GM19240 (cell line): ENCODE measurements at regions not wholly inside any gene's neighbourhood (a gene's known extent, or its start where the extent isn't known, plus 50 kb on each side); places are given as distances from the start of the nearest gene placed in this dataset.
"Not testable (repeated sequence)": the region's sequence is repeated elsewhere in the genome, so short reads cannot be mapped to it uniquely, and the experiment has no call there.

Experiments used
- DNase-seq: peaks from one replicate; pipeline ENCODE4 v3.0.0; 2011; ENCODE audit warnings: low spot score; ENCODE audit not compliant: insufficient read length

- DNase-seq: no peak
These were observed 399.7 kb downstream of the CPS1 start for GRCh38 chr2:210956101-210956500.

GRCh38 chr2:210961249-210961648 is 404.9 kb downstream of the CPS1 start:
- DNase-seq: no peak

GRCh38 chr2:210963386-210963785 is 407.0 kb downstream of the CPS1 start:
- DNase-seq: no peak

- no peak for DNase-seq
These were observed 407.9 kb downstream of the CPS1 start for GRCh38 chr2:210964141-210964764.

- DNase-seq: no peak
These were observed 409.1 kb downstream of the CPS1 start for GRCh38 chr2:210965472-210965871.

GRCh38 chr2:210966330-210966729 is 409.9 kb downstream of the CPS1 start:
- no peak for DNase-seq

GRCh38 chr2:210971431-210971830 is 415.0 kb downstream of the CPS1 start:
- DNase-seq: no peak

- DNase-seq: not testable (repeated sequence)
These were observed 430.4 kb downstream of the CPS1 start for GRCh38 chr2:210986806-210987205.

GRCh38 chr2:210991107-210991506 is 434.7 kb downstream of the CPS1 start:
- no peak for DNase-seq

GRCh38 chr2:210994104-210994503 is 437.7 kb downstream of the CPS1 start:
- no peak for DNase-seq

GRCh38 chr2:210997373-210997772 is 441.0 kb downstream of the CPS1 start:
- no peak for DNase-seq

GRCh38 chr2:210998334-210998733 is 441.9 kb downstream of the CPS1 start:
- DNase-seq: no peak

GRCh38 chr2:211014376-211014775 is 458.0 kb downstream of the CPS1 start:
- DNase-seq: no peak

GRCh38 chr2:211014906-211015305 is 458.5 kb downstream of the CPS1 start:
- DNase-seq: no peak

GRCh38 chr2:211025089-211025488 is 468.7 kb downstream of the CPS1 start:
- not testable (repeated sequence) for DNase-seq

GRCh38 chr2:211026109-211026508 is 469.7 kb downstream of the CPS1 start:
- DNase-seq: no peak

GRCh38 chr2:211027976-211028375 is 471.6 kb downstream of the CPS1 start:
- no peak for DNase-seq

- DNase-seq: no peak
These were observed 477.4 kb downstream of the CPS1 start for GRCh38 chr2:211033765-211034164.

- DNase-seq: no peak
These were observed 479.3 kb downstream of the CPS1 start for GRCh38 chr2:211035548-211036185.

GRCh38 chr2:211045025-211045424 is 488.6 kb downstream of the CPS1 start:
- DNase-seq: no peak

- DNase-seq: no peak
These were observed 493.1 kb downstream of the CPS1 start for GRCh38 chr2:211049321-211050018.

GRCh38 chr2:211055438-211055837 is 499.0 kb downstream of the CPS1 start:
- DNase-seq: no peak
